Tibial artery (tissue), 4 donors: ENCODE measurements at regions not wholly inside any gene's neighbourhood (a gene's known extent, or its start where the extent isn't known, plus 50 kb on each side); places are given as distances from the start of the nearest gene placed in this dataset.

Experiments used
- DNase-seq, 2 donors: peaks; one replicate each; pipeline ENCODE4 v3.0.0-alpha.2; 2019
- H3K27ac ChIP-seq, 2 donors: fragments of 200-600 bp; sonication (generic) in 1 of 2; 1 replicate in 1 of 2; 2 replicates in 1 of 2; pipeline ENCODE4 v1.5.1; 2018 to 2019; ENCODE audit warnings: mild to moderate bottlenecking in 1 of 2
- H3K27me3 ChIP-seq, 2 donors: fragments of 200-600 bp; sonication (generic) in 1 of 2; one replicate each; pipeline versions ENCODE4 v1.5.1 to v1.6.0; 2016 to 2019
- H3K36me3 ChIP-seq, 3 donors: fragments of 200-600 bp; sonication (generic) in 2 of 3; one replicate each; pipeline ENCODE4 v1.5.1; 2016 to 2019; ENCODE audit warnings: mild to moderate bottlenecking in 2 of 3
- H3K4me1 ChIP-seq, 4 donors: fragments of 200-600 bp; sonication (generic) in 2 of 4; 1 replicate in 3 of 4; 2 replicates in 1 of 4; pipeline ENCODE4 v1.5.1; 2016 to 2019
- H3K4me3 ChIP-seq, 2 donors: fragments of 200-600 bp; sonication (generic) in 1 of 2; 1 replicate in 1 of 2; 2 replicates in 1 of 2; pipeline ENCODE4 v1.5.1; 2018 to 2019; ENCODE audit warnings: mild to moderate bottlenecking in 2 of 2
- H3K9me3 ChIP-seq, 3 donors: fragments of 200-600 bp; sonication (generic) in 1 of 3; one replicate each; pipeline ENCODE4 v1.5.1; 2016 to 2019
- CTCF ChIP-seq, 2 experiments: fragments of 200-600 bp in 1 of 2; fragments of 450-650 bp in 1 of 2; IDR thresholded peaks; one replicate each; pipeline ENCODE4 v1.5.1; 2017 to 2019; ENCODE audit warnings: antibody characterized with exemption in 2 of 2, mild to moderate bottlenecking in 1 of 2, moderate library complexity in 1 of 2
- intact Hi-C: fragments of 100-400 bp; cut with DNase I; formaldehyde crosslinking; loops from one replicate; pipeline ENCODE4 v1.15.0; 2023; ENCODE audit warnings: low total_unique reads

- no peak for TF ChIP-seq CTCF (IDR thresholded peaks at IDR 0.05)
- H3K27me3 ChIP-seq: no peaks in the 10 kb centered on the region
- no peak overlapping the region for H3K27ac ChIP-seq
- no peaks in the 10 kb centered on the region for H3K9me3 ChIP-seq
- H3K4me3 ChIP-seq: no peak overlapping the region
- intact Hi-C loops: no loop called here
- no peaks in the 10 kb centered on the region for H3K36me3 ChIP-seq
- H3K4me1 ChIP-seq: no peaks in the 10 kb centered on the region
- DNase-seq: no peak
These were observed 102.2 kb upstream of the NAMPT start for GRCh38 chr7:106386958-106387357.

GRCh38 chr7:106384373-106384772 lies 99.6 kb upstream of the NAMPT start:
- Histone ChIP-seq H3K27ac (no peak overlapping the region), H3K4me1 (no peaks in the 10 kb centered on the region), H3K9me3 (no peaks in the 10 kb centered on the region), H3K27me3 (no peaks in the 10 kb centered on the region), H3K4me3 (no peak overlapping the region), H3K36me3 (no peaks in the 10 kb centered on the region)
- intact Hi-C loops: no loop called here
- no peak for DNase-seq
- TF ChIP-seq CTCF (IDR thresholded peaks at IDR 0.05): no peak

GRCh38 chr7:106382929-106383328 lies 98.1 kb upstream of the NAMPT start:
- Histone ChIP-seq H3K36me3 (no peaks in the 10 kb centered on the region), H3K4me3 (no peak overlapping the region), H3K4me1 (no peaks in the 10 kb centered on the region), H3K27me3 (no peaks in the 10 kb centered on the region), H3K9me3 (no peaks in the 10 kb centered on the region), H3K27ac (no peak overlapping the region)
- intact Hi-C loops: no loop called here
- no peak for DNase-seq
- no peak for TF ChIP-seq CTCF (IDR thresholded peaks at IDR 0.05)

- intact Hi-C loops: no loop called here
- no peak for DNase-seq
- Histone ChIP-seq H3K9me3 (no peaks in the 10 kb centered on the region), H3K27ac (no peak overlapping the region), H3K36me3 (no peaks in the 10 kb centered on the region), H3K4me3 (no peak overlapping the region), H3K27me3 (no peaks in the 10 kb centered on the region), H3K4me1 (no peaks in the 10 kb centered on the region)
- TF ChIP-seq CTCF (IDR thresholded peaks at IDR 0.05): no peak
These were observed 97.3 kb upstream of the NAMPT start for GRCh38 chr7:106382129-106382528.

GRCh38 chr7:106381252-106381651 lies 96.5 kb upstream of the NAMPT start:
- DNase-seq: no peak
- intact Hi-C loops: no loop called here
- no peaks in the 10 kb centered on the region for H3K27me3 ChIP-seq
- H3K27ac ChIP-seq: no peak overlapping the region
- H3K36me3 ChIP-seq: no peaks in the 10 kb centered on the region
- TF ChIP-seq CTCF (IDR thresholded peaks at IDR 0.05): no peak
- H3K9me3 ChIP-seq: no peaks in the 10 kb centered on the region
- H3K4me3 ChIP-seq: no peak overlapping the region
- H3K4me1 ChIP-seq: peaks cover 0 to 2% (median 0%) of the 10 kb centered on the region in 4 donors

- Histone ChIP-seq H3K9me3 (no peaks in the 10 kb centered on the region), H3K4me1 (peaks cover 0 to 9% (median 0%) of the 10 kb centered on the region in 4 donors), H3K27me3 (no peaks in the 10 kb centered on the region), H3K4me3 (no peak overlapping the region), H3K27ac (no peak overlapping the region), H3K36me3 (no peaks in the 10 kb centered on the region)
- no peak for DNase-seq
- intact Hi-C loops: no loop called here
- TF ChIP-seq CTCF (IDR thresholded peaks at IDR 0.05): no peak
These were observed 93.1 kb upstream of the NAMPT start for GRCh38 chr7:106377847-106378361.
